MM.1S (cell line): ENCODE measurements at regions not wholly inside any gene's neighbourhood (a gene's known extent, or its start where the extent isn't known, plus 50 kb on each side); places are given as distances from the start of the nearest gene placed in this dataset.

ENCODE experiments used
- EZH2 ChIP-seq: fragments of 300-600 bp; sonication (generic); optimal IDR thresholded peaks from 2 replicates; pipeline ENCODE3; 2017; ENCODE audit warnings: low read depth, mild to moderate bottlenecking, antibody characterized with exemption, low read length, mixed read lengths
- EZH2phosphoT487 ChIP-seq: fragments of 300-600 bp; sonication (generic); IDR thresholded peaks from 2 replicates; pipeline ENCODE4 v1.6.1; 2018; ENCODE audit warnings: antibody characterized with exemption, low read length
- TF ChIP-seq, protein P1 (sequence below): fragments of 300-600 bp; sonication (generic); IDR thresholded peaks from 2 replicates; pipeline ENCODE4 v1.5.1; 2016; ENCODE audit warnings: antibody characterized with exemption, low read length, mixed read lengths

DNA sequence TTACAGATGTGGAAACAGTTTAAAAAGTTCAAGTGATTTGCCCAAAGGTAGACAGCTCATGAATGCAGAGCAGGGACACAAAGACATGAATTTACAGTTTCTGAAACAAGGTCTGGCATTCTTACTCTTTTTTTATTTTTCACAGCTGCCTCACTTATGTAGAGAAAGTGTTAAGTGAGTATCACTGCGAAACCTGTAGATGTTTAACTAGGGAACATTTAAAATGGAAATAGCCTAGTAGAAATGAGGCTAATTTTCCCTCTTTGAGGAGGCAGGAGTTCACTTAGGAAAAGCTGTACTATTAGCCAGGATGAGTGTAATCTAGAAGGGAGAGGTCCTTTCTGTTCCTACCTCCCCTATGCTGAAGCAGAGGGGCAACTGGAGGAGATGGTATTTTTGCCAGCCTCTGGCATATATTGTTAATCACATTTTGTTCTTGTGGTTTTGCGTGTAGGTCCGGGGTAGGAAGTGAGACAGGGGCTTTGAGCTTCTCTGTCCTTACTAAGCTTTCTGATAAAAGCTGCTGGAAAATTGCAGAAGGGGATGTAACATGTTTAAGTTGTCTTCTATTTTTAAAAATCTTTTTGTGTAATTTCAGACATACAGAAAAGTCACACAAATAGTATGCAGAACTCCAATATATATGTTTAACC is 492.8 kb upstream of the NR3C2 start:
- TF ChIP-seq, protein P1, sequence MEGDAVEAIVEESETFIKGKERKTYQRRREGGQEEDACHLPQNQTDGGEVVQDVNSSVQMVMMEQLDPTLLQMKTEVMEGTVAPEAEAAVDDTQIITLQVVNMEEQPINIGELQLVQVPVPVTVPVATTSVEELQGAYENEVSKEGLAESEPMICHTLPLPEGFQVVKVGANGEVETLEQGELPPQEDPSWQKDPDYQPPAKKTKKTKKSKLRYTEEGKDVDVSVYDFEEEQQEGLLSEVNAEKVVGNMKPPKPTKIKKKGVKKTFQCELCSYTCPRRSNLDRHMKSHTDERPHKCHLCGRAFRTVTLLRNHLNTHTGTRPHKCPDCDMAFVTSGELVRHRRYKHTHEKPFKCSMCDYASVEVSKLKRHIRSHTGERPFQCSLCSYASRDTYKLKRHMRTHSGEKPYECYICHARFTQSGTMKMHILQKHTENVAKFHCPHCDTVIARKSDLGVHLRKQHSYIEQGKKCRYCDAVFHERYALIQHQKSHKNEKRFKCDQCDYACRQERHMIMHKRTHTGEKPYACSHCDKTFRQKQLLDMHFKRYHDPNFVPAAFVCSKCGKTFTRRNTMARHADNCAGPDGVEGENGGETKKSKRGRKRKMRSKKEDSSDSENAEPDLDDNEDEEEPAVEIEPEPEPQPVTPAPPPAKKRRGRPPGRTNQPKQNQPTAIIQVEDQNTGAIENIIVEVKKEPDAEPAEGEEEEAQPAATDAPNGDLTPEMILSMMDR, result no peak
- TF ChIP-seq EZH2phosphoT487 (no peak), EZH2 (no peak)
